GM23338 (cell line): ENCODE measurements at regions not wholly inside any gene's neighbourhood (a gene's known extent, or its start where the extent isn't known, plus 50 kb on each side); places are given as distances from the start of the nearest gene placed in this dataset.

ENCODE experiments used
- ATAC-seq: fragments of 200-7000 bp; cut with Tn5 transposase; 3 replicates; pipeline ENCODE4 v1.9.1; 2020
- DNase-seq: peaks from one replicate; pipeline ENCODE4 v3.0.0-alpha.2; 2015; ENCODE audit warnings: low spot score
- H2AFZ ChIP-seq: fragments of 200-600 bp; sonication (generic); 2 replicates; pipeline ENCODE4 v1.8.0; 2016; ENCODE audit warnings: antibody characterized with exemption, mild to moderate bottlenecking, moderate library complexity
- H3F3A ChIP-seq: fragments of 200-600 bp; sonication (generic); replicated peaks from 2 replicates; pipeline ENCODE4 v1.8.0; 2017; ENCODE audit warnings: antibody characterized with exemption, mixed run types, low read depth
- H3K27ac ChIP-seq: fragments of 200-600 bp; sonication (generic); 2 replicates; pipeline ENCODE4 v1.6.1; 2016; ENCODE audit warnings: low read depth
- H3K27me3 ChIP-seq: fragments of 200-600 bp; sonication (generic); 2 replicates; pipeline ENCODE4 v1.8.0; 2016; ENCODE audit warnings: mild to moderate bottlenecking, mixed run types, moderate library complexity; ENCODE audit not compliant: insufficient read depth
- H3K36me3 ChIP-seq: fragments of 200-600 bp; sonication (generic); 2 replicates; pipeline ENCODE4 v1.8.0; 2016; ENCODE audit warnings: mild to moderate bottlenecking; ENCODE audit not compliant: insufficient read depth
- H3K4me1 ChIP-seq: fragments of 200-600 bp; sonication (generic); 2 replicates; pipeline ENCODE4 v1.8.0; 2016; ENCODE audit warnings: mild to moderate bottlenecking, moderate library complexity; ENCODE audit not compliant: insufficient read depth
- H3K4me2 ChIP-seq: fragments of 200-600 bp; sonication (generic); 2 replicates; pipeline ENCODE4 v1.7.1; 2017; ENCODE audit warnings: mixed run types
- H3K4me3 ChIP-seq: fragments of 200-600 bp; sonication (generic); 2 replicates; pipeline ENCODE4 v1.6.1; 2016; ENCODE audit warnings: mixed run types
- H3K79me2 ChIP-seq: fragments of 200-600 bp; sonication (generic); replicated peaks from 2 replicates; pipeline ENCODE4 v1.8.0; 2017; ENCODE audit warnings: mild to moderate bottlenecking; ENCODE audit not compliant: insufficient read depth
- H3K9me2 ChIP-seq: fragments of 200-600 bp; sonication (generic); 2 replicates; pipeline ENCODE4 v1.8.0; 2017; ENCODE audit not compliant: insufficient read depth
- H4K20me1 ChIP-seq: fragments of 200-600 bp; sonication (generic); replicated peaks from 2 replicates; pipeline ENCODE4 v1.8.0; 2017; ENCODE audit warnings: mild to moderate bottlenecking; ENCODE audit not compliant: insufficient read depth
- H3K27ac Mint-ChIP-seq: 2 replicates; pipeline ENCODE4 v1.8.0; 2020; ENCODE audit warnings: inconsistent platforms, mild to moderate bottlenecking, moderate library complexity, mixed read lengths
- H3K27me3 Mint-ChIP-seq: 3 replicates; pipeline ENCODE4 v1.8.0; 2022; ENCODE audit warnings: low read depth, mild to moderate bottlenecking, moderate library complexity, mixed read lengths, inconsistent platforms; ENCODE audit not compliant: insufficient read depth, poor library complexity
- H3K36me3 Mint-ChIP-seq: 3 replicates; pipeline ENCODE4 v1.8.0; 2021; ENCODE audit warnings: low read depth, mild to moderate bottlenecking, inconsistent platforms, moderate library complexity, mixed read lengths
- H3K4me1 Mint-ChIP-seq: 3 replicates; pipeline ENCODE4 v1.8.0; 2020; ENCODE audit warnings: mild to moderate bottlenecking, inconsistent platforms, mixed read lengths
- H3K4me3 Mint-ChIP-seq: 3 replicates; pipeline ENCODE4 v1.8.0; 2021; ENCODE audit warnings: moderate library complexity, mild to moderate bottlenecking, inconsistent platforms, mixed read lengths
- H3K9me3 Mint-ChIP-seq: 3 replicates; pipeline ENCODE4 v1.8.0; 2020; ENCODE audit warnings: moderate library complexity, mild to moderate bottlenecking, inconsistent platforms, mixed read lengths
- CREB1 ChIP-seq: fragments of 250-450 bp; sonication (Bioruptor Pico); IDR thresholded peaks from 2 replicates; pipeline ENCODE4 v1.5.0; 2020; ENCODE audit warnings: low read depth, mild to moderate bottlenecking, moderate library complexity
- EZH2phosphoT487 ChIP-seq: fragments of 200-600 bp; sonication (generic); IDR thresholded peaks from one replicate; pipeline ENCODE4 v1.8.1; 2018; ENCODE audit warnings: antibody characterized with exemption; ENCODE audit not compliant: unreplicated experiment
- NANOG ChIP-seq: IDR thresholded peaks from 2 replicates; pipeline ENCODE4 v1.6.1; 2016; ENCODE audit warnings: antibody characterized with exemption, borderline replicate concordance
- POLR2AphosphoS5 ChIP-seq: IDR thresholded peaks from 2 replicates; pipeline ENCODE4 v1.6.1; 2016; ENCODE audit warnings: antibody characterized with exemption, low read depth
- STAT1 ChIP-seq: IDR thresholded peaks from one replicate; pipeline ENCODE4 v1.6.1; 2016; ENCODE audit warnings: antibody characterized with exemption; ENCODE audit not compliant: unreplicated experiment
- ZNF114 ChIP-seq: fragments of 250-450 bp; sonication (Bioruptor Pico); IDR thresholded peaks from 2 replicates; pipeline ENCODE4 v1.5.0; 2020; ENCODE audit warnings: mild to moderate bottlenecking, moderate library complexity
- ZNF331 ChIP-seq: fragments of 250-450 bp; sonication (Bioruptor Pico); IDR thresholded peaks from 2 replicates; pipeline ENCODE4 v1.5.0; 2020; ENCODE audit warnings: low read depth, mild to moderate bottlenecking, moderate library complexity
- ZNF462 ChIP-seq: fragments of 250-450 bp; sonication (Bioruptor Pico); IDR thresholded peaks from 2 replicates; pipeline ENCODE4 v1.5.0; 2020; ENCODE audit warnings: mild to moderate bottlenecking, moderate library complexity
- TF ChIP-seq, protein P1 (sequence below), 2 experiments: fragments of 200-600 bp in 1 of 2; sonication (generic) in 1 of 2; conservative IDR thresholded peaks; 2 replicates each; pipeline versions ENCODE4 v1.5.1 to v1.6.1; 2016 to 2017; ENCODE audit warnings: antibody characterized with exemption in 2 of 2, low read depth in 2 of 2, mild to moderate bottlenecking in 2 of 2, moderate library complexity in 1 of 2

DNA sequence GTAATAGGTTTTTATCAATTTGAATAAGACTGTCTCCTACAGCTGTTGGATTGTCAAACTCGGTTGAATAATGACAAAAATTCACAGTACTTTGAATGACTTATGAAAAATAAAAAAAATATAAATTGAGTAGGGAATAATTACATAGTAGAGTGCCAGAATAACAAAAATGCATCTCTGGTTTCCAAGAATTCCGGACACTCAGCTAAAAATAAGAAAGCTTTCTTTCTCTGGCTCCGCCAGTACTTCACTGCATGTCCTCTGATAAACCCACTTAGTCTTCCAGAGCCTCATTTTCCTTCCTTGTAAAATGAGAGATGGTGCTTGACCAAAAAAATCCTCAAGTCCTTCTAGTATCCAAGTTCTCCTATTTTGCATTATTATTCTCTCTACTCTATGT is 374.6 kb upstream of the LUZP2 start:
- DNase-seq (no peak), ATAC-seq (no peak)
- Mint-ChIP-seq H3K27ac (no peak overlapping the region), H3K36me3 (no peaks in the 10 kb centered on the region), H3K4me3 (no peak overlapping the region), H3K9me3 (no peaks in the 10 kb centered on the region), H3K27me3 (peaks cover 4% of the 10 kb centered on the region), H3K4me1 (no peaks in the 10 kb centered on the region)
- Histone ChIP-seq H2AFZ (no peak overlapping the region), H4K20me1 (no peaks in the 10 kb centered on the region), H3K9me2 (no peaks in the 10 kb centered on the region), H3K4me2 (no peak overlapping the region), H3K79me2 (no peaks in the 10 kb centered on the region), H3K4me3 (no peak overlapping the region), H3K27ac (no peak overlapping the region), H3K4me1 (no peaks in the 10 kb centered on the region), H3K36me3 (no peaks in the 10 kb centered on the region), H3K27me3 (no peaks in the 10 kb centered on the region), H3F3A (no peaks in the 10 kb centered on the region)
- TF ChIP-seq STAT1 (no peak), ZNF114 (CRISPR knock-in tag) (no peak), ZNF331 (CRISPR knock-in tag) (no peak), ZNF462 (no peak), NANOG (no peak), EZH2phosphoT487 (no peak), CREB1 (CRISPR knock-in tag) (no peak), POLR2AphosphoS5 (no peak)
- TF ChIP-seq, protein P1, sequence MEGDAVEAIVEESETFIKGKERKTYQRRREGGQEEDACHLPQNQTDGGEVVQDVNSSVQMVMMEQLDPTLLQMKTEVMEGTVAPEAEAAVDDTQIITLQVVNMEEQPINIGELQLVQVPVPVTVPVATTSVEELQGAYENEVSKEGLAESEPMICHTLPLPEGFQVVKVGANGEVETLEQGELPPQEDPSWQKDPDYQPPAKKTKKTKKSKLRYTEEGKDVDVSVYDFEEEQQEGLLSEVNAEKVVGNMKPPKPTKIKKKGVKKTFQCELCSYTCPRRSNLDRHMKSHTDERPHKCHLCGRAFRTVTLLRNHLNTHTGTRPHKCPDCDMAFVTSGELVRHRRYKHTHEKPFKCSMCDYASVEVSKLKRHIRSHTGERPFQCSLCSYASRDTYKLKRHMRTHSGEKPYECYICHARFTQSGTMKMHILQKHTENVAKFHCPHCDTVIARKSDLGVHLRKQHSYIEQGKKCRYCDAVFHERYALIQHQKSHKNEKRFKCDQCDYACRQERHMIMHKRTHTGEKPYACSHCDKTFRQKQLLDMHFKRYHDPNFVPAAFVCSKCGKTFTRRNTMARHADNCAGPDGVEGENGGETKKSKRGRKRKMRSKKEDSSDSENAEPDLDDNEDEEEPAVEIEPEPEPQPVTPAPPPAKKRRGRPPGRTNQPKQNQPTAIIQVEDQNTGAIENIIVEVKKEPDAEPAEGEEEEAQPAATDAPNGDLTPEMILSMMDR (conservative IDR thresholded peaks at IDR 0.05; ENCODE audit: low read depth in 2 of 2) = no peak
